SH-SY5Y (cell line): ENCODE measurements at regions not wholly inside any gene's neighbourhood (a gene's known extent, or its start where the extent isn't known, plus 50 kb on each side); places are given as distances from the start of the nearest gene placed in this dataset.

ENCODE experiments used
- GATA2 ChIP-seq: IDR thresholded peaks from 2 replicates; pipeline ENCODE4 v1.6.1; 2011; ENCODE audit warnings: mild to moderate bottlenecking, low read depth, low read length
- GATA3 ChIP-seq: IDR thresholded peaks from 2 replicates; pipeline ENCODE4 v1.6.1; 2011; ENCODE audit warnings: low read depth, mild to moderate bottlenecking, low read length, moderate library complexity

DNA sequence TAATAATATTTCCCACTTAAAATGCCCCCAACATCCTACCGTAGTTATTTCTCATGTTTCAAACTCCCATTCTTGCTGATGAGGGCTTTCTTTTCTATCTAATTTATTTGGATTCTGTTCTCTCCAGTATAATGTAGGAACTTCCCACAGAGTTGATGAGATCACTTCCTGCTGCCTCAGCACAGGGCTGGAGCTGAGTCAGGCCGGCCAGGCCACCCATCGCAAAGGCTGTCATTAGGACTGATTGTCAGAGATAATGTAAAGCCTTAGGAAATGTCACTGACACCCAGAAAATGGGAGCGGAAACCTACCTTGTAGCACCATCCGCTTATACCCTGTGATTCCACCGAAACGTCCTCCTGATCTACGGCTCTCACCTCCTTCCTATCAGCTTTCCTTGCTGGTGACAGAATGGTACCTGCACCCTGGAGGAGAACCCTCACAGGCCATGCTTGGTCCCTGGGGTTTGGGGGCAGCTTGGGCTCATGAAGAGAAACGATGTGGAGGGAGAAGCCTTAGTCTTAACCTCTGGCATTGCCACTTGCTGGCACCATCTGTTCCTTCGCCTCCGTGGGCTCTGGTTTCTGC, 672.8 kb upstream of the ID2 start:
- TF ChIP-seq GATA2 (no peak), GATA3 (no peak)
